Astrocyte (in vitro differentiated cells and primary cell): ENCODE measurements at regions not wholly inside any gene's neighbourhood (a gene's known extent, or its start where the extent isn't known, plus 50 kb on each side); places are given as distances from the start of the nearest gene placed in this dataset.

ENCODE experiments used
- DNase-seq: peaks from one replicate; pipeline ENCODE4 v3.0.0-alpha.2; 2010; ENCODE audit warnings: low read depth
- FAIRE-seq: peaks from 2 replicates; lab custom pipeline; 2011; peaks lifted over from hg19 to GRCh38; lab: Jason Lieb, UNC
- H2AFZ ChIP-seq: 2 replicates; pipeline ENCODE4 v1.6.0; 2012; ENCODE audit warnings: low read depth, low read length, inconsistent platforms
- H3K27ac ChIP-seq: 2 replicates; pipeline ENCODE4 v1.5.1; 2011; ENCODE audit warnings: low read depth, low read length, inconsistent platforms
- H3K27me3 ChIP-seq: 2 replicates; pipeline ENCODE4 v1.6.0; 2011; ENCODE audit warnings: low read length, inconsistent platforms; ENCODE audit not compliant: insufficient read depth
- H3K36me3 ChIP-seq: 2 replicates; pipeline ENCODE4 v1.5.1; 2011; ENCODE audit warnings: low read length, inconsistent platforms; ENCODE audit not compliant: insufficient read depth
- H3K4me1 ChIP-seq: 2 replicates; pipeline ENCODE4 v1.5.1; 2011; ENCODE audit warnings: low read length, inconsistent platforms; ENCODE audit not compliant: insufficient read depth
- H3K4me2 ChIP-seq: 2 replicates; pipeline ENCODE4 v1.6.0; 2012; ENCODE audit warnings: low read length, inconsistent platforms
- H3K4me3 ChIP-seq: 2 replicates; pipeline ENCODE4 v1.5.1; 2011; ENCODE audit warnings: low read depth, mild to moderate bottlenecking, low read length, inconsistent platforms; ENCODE audit not compliant: insufficient read depth
- H3K79me2 ChIP-seq: 2 replicates; pipeline ENCODE4 v1.6.0; 2012; ENCODE audit warnings: mild to moderate bottlenecking, low read length, inconsistent platforms; ENCODE audit not compliant: insufficient read depth
- H3K9ac ChIP-seq: 2 replicates; pipeline ENCODE4 v1.6.0; 2012; ENCODE audit warnings: mild to moderate bottlenecking, low read length, inconsistent platforms
- H3K9me3 ChIP-seq: 2 replicates; pipeline ENCODE4 v1.5.1; 2012; ENCODE audit warnings: low read depth, mild to moderate bottlenecking, low read length, inconsistent platforms; ENCODE audit not compliant: insufficient read depth
- H4K20me1 ChIP-seq: 2 replicates; pipeline ENCODE4 v1.6.0; 2012; ENCODE audit warnings: low read length, inconsistent platforms; ENCODE audit not compliant: insufficient read depth
- H3K27ac Mint-ChIP-seq: one replicate; pipeline ENCODE4 v1.8.0; 2021; ENCODE audit warnings: mild to moderate bottlenecking, mixed read lengths; ENCODE audit not compliant: unreplicated experiment
- H3K27me3 Mint-ChIP-seq: one replicate; pipeline ENCODE4 v1.8.0; 2021; ENCODE audit warnings: low read depth, mixed read lengths; ENCODE audit not compliant: unreplicated experiment
- H3K36me3 Mint-ChIP-seq: one replicate; pipeline ENCODE4 v1.8.0; 2021; ENCODE audit warnings: low read depth, mixed read lengths; ENCODE audit not compliant: unreplicated experiment
- H3K4me1 Mint-ChIP-seq: one replicate; pipeline ENCODE4 v1.8.0; 2021; ENCODE audit warnings: low read depth, mixed read lengths; ENCODE audit not compliant: unreplicated experiment
- H3K4me3 Mint-ChIP-seq: one replicate; pipeline ENCODE4 v1.8.0; 2021; ENCODE audit warnings: mild to moderate bottlenecking, moderate library complexity, mixed read lengths; ENCODE audit not compliant: unreplicated experiment
- H3K9me3 Mint-ChIP-seq: one replicate; pipeline ENCODE4 v1.8.0; 2021; ENCODE audit warnings: mild to moderate bottlenecking, mixed read lengths; ENCODE audit not compliant: unreplicated experiment
- CTCF ChIP-seq: IDR thresholded peaks from 2 replicates; pipeline ENCODE4 v1.5.1; 2011; ENCODE audit warnings: low read depth, mild to moderate bottlenecking, inconsistent platforms, low read length, moderate library complexity; ENCODE audit not compliant: insufficient read depth
- EZH2 ChIP-seq: IDR thresholded peaks from 2 replicates; pipeline ENCODE4 v1.6.1; 2012; ENCODE audit warnings: mild to moderate bottlenecking, low read length, inconsistent platforms; ENCODE audit not compliant: insufficient read depth

GRCh38 chr7:124349443-124349842 lies 316.6 kb upstream of the TMEM229A start:
- H3K36me3 ChIP-seq = no peaks in the 10 kb centered on the region
- FAIRE-seq = no peak

GRCh38 chr7:124338861-124339260 lies 306.0 kb upstream of the TMEM229A start:
- Mint-ChIP-seq H3K27me3 (no peaks in the 10 kb centered on the region), H3K4me1 (no peaks in the 10 kb centered on the region), H3K36me3 (no peaks in the 10 kb centered on the region), H3K27ac (no peak overlapping the region), H3K4me3 (no peak overlapping the region), H3K9me3 (no peaks in the 10 kb centered on the region)
- Histone ChIP-seq H3K79me2 (no peaks in the 10 kb centered on the region), H3K4me2 (no peak overlapping the region), H3K36me3 (no peaks in the 10 kb centered on the region), H3K9me3 (no peaks in the 10 kb centered on the region), H3K4me3 (no peak overlapping the region), H3K27me3 (no peaks in the 10 kb centered on the region), H2AFZ (no peak overlapping the region), H4K20me1 (no peaks in the 10 kb centered on the region), H3K27ac (no peak overlapping the region), H3K9ac (no peak overlapping the region), H3K4me1 (no peaks in the 10 kb centered on the region)
- no peak for TF ChIP-seq EZH2
- no peak for TF ChIP-seq CTCF
- FAIRE-seq = no peak
- no peak for DNase-seq

More at GRCh38 chr7:124349443-124349842, 316.6 kb upstream of the TMEM229A start:
- Mint-ChIP-seq H3K9me3 (peaks cover 3% of the 10 kb centered on the region), H3K36me3 (no peaks in the 10 kb centered on the region), H3K4me3 (no peak overlapping the region), H3K4me1 (peaks cover 4% of the 10 kb centered on the region), H3K27ac (peak overlapping the region; percentile 73), H3K27me3 (no peaks in the 10 kb centered on the region)
- Histone ChIP-seq H3K27me3 (no peaks in the 10 kb centered on the region), H4K20me1 (no peaks in the 10 kb centered on the region), H3K9ac (no peak overlapping the region), H2AFZ (no peak overlapping the region), H3K27ac (no peak overlapping the region), H3K4me2 (no peak overlapping the region), H3K9me3 (peaks cover 2% of the 10 kb centered on the region), H3K4me1 (no peaks in the 10 kb centered on the region), H3K79me2 (no peaks in the 10 kb centered on the region), H3K4me3 (no peak overlapping the region)
- DNase-seq = no peak
- TF ChIP-seq EZH2 (no peak), CTCF (no peak)

GRCh38 chr7:124330731-124331407 lies 298.0 kb upstream of the TMEM229A start:
- no peak overlapping the region for H3K4me3 ChIP-seq
- Mint-ChIP-seq H3K9me3 (peaks cover 2% of the 10 kb centered on the region), H3K27ac (no peak overlapping the region), H3K4me3 (no peak overlapping the region), H3K36me3 (no peaks in the 10 kb centered on the region), H3K27me3 (no peaks in the 10 kb centered on the region), H3K4me1 (no peaks in the 10 kb centered on the region)
- FAIRE-seq = no peak
- H2AFZ ChIP-seq = no peak overlapping the region
- no peaks in the 10 kb centered on the region for H3K27me3 ChIP-seq
- no peak overlapping the region for H3K27ac ChIP-seq
- no peak overlapping the region for H3K4me2 ChIP-seq
- no peaks in the 10 kb centered on the region for H3K4me1 ChIP-seq
- no peak for TF ChIP-seq EZH2
- TF ChIP-seq CTCF = no peak
- H3K36me3 ChIP-seq = no peaks in the 10 kb centered on the region
- H3K79me2 ChIP-seq = no peaks in the 10 kb centered on the region
- DNase-seq = no peak
- H3K9me3 ChIP-seq = no peaks in the 10 kb centered on the region
- no peak overlapping the region for H3K9ac ChIP-seq
- no peaks in the 10 kb centered on the region for H4K20me1 ChIP-seq
